Kasumi-1 (cell line): ENCODE measurements at regions not wholly inside any gene's neighbourhood (a gene's known extent, or its start where the extent isn't known, plus 50 kb on each side); places are given as distances from the start of the nearest gene placed in this dataset.
"Not testable (repeated sequence)": the region's sequence is repeated elsewhere in the genome, so short reads cannot be mapped to it uniquely, and the experiment has no call there.

Source experiments
- DNase-seq, 2 experiments: peaks; one replicate each; lab custom pipeline; 2025; lab: John Stamatoyannopoulos, UW

DNA sequence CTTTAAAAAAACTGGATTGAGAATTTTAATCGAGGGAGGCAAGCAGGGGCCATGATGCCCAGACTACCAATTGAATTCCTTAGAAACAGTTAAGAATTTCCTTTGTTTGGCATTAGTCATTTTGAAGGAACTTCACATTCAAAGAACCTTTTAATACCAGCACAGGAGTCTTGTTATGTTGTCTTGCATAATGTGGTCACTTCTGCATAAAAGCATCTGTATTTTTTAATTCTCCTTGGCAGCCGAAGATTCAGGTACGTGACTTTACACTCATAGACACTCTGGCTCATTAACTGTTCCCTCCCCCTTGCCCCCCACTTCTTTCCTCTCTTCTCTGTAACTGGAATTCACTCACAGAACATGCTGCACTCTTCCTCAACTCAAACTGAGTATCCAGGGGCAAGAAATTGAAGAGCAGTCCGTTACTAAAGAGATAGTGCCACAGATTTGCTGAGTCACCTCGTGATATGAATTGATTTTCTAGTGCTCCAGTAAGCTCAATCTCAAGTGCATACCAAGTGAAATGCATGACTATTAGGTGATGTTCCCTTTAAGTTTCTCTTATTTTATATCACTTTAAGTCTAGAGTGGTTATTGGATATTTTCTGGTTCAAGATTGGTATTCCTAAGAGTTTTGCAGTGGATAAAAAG lies 572.2 kb upstream of the SOX9 start:
- DNase-seq: no peak

DNA sequence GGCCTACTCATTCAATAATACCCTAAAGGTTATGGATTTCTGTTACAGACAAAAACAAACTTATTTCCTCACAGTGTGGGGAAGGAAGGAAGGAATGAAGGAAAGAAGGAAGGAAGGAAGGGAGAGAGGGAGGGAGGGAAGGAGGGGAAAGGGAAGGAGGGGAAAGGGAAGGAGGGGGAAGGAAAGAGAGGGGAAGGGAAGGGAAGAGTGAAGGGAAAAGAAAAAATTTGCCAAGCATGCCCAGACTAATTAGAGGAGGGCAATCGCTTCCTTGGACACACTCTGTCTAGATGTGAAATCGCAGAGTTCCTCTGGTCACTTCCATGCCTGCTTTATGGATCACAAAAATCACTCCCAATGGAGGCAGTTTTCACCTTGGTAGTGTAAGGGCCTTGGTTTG lies 570.1 kb upstream of the SOX9 start:
- DNase-seq: no peak

DNA sequence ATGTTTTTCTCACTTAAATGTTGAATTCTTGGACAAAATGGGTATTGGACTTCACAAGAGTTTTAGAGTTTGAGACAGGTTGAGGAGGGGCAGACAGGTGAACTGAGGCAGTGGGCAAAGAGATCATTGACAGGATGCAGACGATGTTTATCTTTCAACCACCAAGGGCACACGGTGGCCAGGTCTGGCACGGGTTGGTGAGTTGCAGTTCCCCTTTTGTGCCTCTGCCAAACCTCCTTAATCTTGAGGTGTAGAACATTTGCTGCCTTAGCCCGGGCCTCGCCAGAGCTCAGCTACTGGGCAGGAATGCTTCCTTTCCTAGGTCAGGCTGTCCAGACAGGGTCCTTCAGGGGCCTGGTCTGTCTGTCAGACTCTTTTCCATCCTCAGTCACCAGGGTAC lies 567.4 kb upstream of the SOX9 start:
- DNase-seq: no peak

DNA sequence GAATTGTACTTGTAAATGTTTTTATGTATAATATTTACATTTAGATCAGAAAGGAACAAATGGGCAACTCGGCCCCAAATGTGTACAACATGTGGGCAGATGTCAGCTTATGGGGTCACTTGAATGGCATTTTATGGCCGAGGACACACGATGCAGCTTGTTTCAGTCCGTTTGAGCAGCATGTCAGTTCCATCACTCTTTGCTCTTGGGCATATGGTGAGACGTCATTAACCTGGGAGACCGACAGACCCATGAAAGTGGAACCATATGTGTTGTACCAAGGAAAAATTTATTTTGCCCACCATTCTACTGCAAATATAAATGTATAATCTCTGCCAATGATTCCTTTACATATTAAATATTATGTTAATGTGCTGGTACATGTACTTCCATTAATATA lies 561.9 kb upstream of the SOX9 start:
- no peak for DNase-seq

DNA sequence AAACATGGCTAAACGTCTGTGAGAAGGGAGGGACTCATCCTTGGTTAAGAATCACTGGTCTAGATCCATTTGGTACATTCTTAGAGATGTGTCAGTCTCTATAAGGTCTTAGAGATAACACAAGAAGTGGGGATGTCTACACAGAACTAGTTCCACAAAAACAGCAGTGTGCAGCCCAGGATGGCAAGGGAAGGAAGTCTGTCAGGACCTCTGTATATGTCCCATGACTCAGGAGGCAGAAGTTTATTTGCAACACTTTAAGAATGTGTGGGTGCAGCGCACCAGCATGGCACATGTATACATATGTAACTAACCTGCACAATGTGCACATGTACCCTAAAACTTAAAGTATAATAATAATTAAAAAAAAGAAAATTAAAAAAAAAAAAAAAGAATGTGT lies 548.5 kb upstream of the SOX9 start:
- DNase-seq: no peak

DNA sequence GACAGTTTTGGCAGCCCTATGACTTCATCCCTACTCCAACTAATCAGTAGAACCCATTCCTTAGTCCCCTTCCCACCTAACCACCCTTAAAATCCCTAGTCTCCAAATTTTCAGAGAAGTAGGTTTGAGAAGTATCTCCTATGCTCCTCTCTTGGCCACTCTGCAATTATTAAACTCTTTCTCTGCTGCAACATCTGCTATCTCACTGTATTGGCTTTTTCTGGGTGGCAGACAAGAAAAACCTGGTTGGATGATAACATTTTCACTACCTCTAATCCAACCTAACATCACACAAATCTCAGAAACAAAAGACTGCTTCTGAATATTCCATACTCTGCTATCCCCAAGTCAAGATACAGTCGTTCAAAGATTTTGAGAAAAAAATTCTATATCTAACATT lies 542.4 kb upstream of the SOX9 start:
- no peak for DNase-seq

DNA sequence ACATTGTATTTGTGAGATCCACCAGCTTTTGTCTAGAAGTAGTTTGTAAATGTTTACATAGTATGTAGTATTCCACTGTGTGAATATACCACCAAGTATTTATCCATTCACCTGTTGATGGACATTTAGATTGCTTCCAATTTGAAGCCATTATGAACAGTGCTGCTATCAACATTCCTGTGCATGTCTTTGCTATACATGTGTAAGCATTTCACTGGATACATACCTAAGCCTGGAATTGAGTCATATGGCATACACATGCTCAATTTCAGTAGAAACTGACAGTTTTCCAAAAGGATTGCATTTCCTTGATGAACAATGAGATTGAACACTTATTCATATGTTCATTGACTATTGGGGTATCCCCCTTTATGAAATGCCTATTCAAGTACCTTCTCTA lies 540.6 kb upstream of the SOX9 start:
- DNase-seq: no peak

DNA sequence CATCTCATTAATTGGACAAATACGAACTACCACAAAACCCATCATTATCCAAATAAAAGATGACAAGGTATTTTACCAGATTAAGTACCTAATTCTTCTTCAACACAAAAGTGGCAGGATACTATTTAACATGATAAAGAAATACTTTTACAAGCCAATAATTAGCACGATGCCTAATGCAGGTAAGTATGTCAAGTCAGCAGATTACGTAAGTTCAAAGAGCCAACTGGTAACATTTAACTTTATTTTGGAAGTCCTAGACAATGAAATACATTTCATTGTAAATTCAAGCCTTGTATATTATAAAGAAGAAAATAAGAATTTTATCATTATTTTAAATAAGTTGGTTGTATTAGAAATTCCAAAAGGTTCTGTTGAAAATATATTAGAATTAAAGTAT lies 535.3 kb upstream of the SOX9 start:
- no peak for DNase-seq

DNA sequence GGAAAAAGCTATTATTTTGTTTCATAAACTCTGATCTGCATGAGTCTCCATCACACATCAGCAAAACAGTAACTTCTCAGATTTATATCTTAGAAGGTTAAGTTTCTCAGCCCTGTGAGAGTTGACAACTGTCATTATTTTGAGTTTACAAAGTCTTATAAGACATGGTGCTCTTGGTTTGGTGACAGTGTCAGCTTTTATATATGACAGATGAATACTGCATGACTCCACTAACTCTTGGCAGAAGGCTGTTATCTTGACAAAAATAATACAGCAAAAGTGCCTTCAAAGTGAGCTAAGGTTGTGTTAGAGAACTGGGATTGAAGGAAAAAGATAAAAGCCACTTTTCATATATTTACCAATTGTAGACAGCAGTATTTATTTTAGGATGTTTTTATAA lies 528.4 kb upstream of the SOX9 start:
- DNase-seq: no peak

DNA sequence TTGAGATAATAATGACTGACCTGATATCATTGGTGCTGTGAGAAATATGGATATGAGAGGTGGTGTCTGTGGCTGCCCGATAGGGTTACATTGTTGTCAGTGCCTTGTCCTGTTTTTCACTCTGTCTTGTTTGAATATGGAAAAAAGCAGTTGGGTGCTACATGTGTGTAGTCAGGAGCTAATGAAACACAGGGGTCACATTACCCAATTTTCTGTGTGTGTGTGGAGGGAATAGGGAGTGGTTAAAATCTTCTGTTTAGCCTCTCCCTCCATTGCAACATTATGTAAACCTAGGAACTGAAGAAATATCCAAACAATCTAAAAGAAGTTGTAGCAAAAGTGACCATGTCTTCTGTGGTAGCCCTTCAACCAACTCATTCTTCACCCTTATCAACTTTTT lies 527.7 kb upstream of the SOX9 start:
- no peak for DNase-seq

DNA sequence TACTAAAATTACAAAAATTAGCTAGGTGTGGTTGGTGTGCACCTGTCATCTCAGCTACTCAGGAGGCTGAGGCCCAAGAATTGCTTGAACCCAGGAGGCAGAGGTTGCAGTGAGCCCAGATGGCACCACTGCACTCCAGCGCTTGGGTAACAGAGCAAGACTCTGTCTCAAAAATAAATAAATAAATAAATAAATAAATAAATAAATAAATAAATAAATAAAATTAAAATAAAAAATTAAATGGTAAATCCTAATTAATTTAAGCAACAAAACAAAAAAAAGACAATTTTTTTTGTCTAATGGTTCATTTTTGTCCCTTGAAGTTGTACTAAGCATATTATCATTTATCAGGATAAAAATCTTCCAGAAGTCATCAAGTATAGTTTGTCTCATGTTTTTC lies 521.2 kb upstream of the SOX9 start:
- DNase-seq: not testable (repeated sequence)

DNA sequence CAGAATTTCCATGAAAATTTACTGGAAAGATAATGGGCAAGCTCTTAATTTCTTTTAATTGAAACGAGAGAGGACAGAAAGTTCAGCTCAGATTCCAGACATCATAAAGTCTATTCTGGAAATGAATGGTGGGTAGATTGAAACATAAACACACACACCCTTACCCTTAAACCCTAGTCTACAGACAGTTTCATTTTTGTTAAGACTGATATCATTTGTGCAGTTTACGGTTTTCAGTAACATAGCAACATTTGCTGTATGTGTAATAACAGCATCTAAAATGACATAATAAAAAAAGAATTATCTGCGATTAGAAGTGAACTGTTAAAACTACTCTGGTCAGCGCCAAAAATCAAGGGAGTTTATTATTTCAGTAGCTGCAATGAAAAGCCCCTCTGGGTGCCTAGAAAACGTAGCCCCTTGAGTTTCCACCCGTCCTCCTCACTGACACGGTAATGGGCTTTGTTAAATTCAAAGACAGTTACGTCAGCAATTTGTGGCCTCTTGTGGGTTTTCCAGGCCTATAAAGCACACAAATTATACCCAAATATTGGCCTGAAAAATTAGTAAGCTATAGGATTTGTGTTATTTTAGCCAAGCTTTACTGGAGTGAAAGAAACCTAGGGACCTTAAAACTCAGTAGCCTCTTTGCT lies 520.6 kb upstream of the SOX9 start:
- no peak for DNase-seq

DNA sequence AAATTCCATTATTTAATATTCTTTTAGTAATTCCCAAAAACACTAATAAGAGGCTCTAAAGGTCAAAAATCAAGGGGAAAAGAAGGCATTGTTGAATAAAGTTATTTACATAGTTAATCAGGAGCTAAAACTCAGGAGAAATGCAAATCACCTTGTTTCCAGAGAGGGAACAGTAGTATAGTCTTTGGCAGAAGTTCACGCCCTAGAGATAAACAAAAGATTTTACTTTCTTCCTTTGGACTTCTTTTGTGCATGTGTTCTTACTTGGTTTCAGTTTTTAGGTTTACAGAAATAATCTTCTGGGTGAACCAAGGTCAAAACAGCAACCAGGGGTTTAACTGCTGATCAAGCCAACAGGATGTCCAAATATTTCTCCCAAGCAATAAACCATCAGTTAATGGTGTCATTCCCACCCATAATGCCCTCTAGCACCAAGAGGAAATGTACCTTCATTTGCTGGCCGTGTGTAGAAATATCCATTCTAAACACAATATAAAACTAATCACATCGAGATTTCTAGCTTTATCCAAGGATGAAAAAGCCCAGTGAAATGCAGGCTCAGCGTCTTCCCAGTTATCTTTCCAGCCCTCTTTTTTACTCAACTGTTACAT lies 518.8 kb upstream of the SOX9 start:
- no peak for DNase-seq

DNA sequence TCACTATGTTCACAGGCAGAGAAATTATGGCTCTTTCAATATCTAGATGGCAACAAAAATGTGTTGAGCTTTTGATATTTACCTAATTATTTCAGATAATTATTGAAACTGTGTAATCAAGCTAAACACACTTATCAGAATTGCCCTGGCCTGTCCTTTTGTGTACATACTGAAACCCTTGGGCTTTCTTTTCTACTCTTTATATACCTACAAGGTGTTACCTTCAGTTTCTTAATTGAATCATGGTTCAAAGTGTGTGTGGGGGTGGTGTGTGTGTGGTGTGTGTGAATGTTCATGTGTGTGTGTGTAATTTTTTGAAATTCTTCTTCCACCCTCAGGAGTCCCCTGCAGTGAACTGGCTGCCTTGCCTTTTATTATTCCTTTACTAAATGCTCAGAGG lies 506.8 kb upstream of the SOX9 start:
- no peak for DNase-seq

DNA sequence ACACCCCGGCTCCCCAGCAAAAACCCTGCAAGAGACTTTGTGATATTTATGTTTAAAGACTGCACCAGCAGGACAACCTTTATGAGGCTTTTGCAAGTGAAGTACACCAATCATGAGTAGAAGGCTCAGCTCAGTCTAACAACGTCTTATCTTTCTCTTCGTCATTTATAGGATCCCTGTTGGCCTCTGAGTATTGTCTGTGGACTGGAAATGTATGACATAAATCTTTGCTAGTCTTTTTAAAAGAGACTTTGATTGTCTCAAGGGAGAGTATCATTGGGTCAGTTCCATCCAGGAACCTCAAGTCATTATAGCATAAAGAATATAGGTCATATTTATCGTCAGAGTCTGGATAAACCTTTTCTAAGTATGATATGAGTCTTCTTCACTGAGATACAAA lies 505.0 kb upstream of the SOX9 start:
- no peak for DNase-seq

DNA sequence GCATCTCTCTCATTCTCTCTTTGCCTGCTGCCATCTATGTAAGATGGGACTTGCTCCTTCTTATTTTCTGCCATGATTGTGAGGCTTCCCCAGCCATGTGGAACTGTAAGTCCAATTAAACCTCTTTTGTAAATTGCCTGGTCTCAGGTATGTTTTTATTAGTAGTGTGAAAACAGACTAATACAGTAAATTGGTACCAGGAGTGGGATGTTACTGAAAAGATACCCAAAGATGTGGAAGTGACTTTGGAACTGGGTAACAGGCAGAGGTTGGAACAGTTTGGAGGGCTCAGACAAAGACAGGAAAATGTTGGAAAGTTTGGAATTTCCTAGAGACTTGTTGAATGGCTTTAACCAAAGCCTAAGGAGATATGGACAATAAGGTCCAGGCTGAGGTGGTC lies 503.1 kb upstream of the SOX9 start:
- DNase-seq: not testable (repeated sequence)

DNA sequence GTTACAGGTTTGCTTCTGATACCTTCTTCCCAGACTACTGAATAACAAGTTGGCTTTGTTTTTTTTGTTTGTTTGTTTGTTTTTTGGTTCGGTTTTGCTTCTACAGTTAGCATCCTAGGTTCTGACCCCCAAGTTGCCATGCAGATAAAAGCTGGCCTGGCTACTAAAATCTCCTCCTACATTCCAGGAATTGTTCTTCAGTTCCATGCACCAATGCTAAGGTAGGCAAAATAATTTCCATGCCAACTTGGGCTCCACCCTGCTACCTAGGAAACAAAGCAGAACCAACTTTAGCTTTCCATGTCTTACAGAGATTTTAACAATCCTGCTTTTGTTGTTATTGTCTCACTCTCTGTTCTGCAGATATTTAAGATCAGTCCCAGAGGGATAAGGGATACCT lies 495.5 kb upstream of the SOX9 start:
- DNase-seq: no peak

DNA sequence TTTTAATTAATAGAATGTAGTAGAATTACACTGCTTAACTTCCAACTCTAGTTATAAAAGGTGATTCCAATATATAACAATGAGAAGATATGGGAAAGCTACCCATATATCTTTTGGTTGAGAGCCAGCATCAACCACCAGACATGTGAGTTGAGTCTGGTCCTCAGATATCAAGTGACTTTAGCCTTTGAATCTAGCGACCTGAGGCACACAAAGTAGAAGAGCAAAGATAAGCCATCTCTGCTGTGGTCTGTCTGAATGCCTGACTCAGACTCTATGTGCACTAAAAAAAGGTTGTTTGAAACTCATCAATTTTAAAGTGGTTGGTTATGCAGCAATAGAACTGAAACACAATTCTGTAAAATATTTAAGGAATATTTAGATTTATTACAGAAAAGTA lies 492.5 kb upstream of the SOX9 start:
- DNase-seq: no peak

DNA sequence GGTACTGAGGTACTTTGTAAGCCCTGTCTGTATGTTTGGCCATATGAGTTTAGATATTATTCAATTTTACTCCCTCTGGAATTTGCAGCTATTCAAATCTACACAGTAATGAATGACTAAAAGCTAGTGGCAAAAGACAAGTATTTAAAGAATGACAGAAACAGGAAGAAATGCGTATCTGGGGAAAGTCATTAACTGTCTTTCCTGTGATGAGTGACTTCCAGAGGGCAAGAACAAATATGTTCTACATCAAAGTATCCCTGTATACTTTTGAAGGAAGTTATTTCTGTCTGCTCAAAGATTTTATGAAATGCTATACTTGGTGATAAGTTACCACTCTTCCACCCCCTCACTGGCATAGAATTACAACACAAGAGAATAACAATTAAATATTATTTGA lies 489.3 kb upstream of the SOX9 start:
- no peak for DNase-seq

DNA sequence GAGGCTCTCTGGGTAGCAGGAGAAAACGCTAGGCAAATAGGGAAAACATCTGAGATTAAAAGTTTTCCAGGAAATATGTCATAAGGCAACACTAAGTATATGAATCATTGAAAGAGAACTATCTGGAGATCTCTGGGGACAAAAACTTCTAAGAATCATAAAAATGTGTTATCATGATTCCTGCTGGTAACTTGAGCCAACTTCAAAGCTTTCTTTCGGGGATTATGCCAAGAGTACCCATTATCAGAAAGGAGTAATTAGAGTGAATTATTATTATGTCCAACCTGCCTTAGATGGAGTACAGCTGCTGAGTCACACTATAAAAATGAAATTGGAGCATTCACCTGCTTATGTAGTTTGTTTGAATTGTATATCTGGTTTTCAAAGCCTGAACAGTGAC lies 488.5 kb upstream of the SOX9 start:
- DNase-seq: no peak

DNA sequence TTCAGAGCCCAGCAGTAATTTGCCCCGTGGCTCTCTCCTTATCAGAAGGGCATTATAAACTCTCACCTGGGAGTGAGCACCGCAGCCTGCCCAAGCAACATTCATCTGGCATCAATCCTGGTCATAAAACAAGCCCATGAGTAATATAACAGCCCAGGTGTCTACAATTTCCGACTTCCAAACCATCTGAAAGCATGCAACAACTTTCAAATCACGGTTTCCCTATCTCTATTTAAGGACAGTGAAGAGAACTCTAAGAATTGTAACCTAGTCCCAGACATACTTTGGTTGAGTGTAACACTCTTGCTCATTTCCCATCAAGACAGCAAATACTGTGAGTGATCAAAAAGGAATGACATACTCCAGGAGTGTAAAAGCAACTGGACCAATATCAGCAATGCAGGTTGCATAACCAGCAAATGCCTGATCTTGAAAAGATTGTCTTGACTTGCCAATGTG lies 487.4 kb upstream of the SOX9 start:
- no peak for DNase-seq

DNA sequence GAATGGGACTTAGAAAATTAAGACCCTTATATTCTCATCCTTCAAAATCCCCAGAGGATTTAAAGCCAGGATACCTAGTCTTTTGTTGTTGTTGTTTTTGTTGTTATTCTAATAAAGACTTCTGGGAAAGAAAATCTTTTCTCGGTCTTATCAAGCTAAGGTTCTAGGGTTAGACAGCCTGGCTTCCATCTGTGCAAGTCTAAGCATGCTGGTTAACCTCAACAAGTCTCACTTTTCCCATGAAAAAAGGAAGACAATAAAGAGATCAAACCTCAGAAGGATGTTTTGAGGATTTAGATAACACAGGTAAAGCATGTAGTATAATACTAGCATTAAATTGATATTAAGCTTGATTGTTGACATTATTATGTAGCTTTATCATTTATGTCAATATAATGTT lies 486.4 kb upstream of the SOX9 start:
- DNase-seq: no peak

DNA sequence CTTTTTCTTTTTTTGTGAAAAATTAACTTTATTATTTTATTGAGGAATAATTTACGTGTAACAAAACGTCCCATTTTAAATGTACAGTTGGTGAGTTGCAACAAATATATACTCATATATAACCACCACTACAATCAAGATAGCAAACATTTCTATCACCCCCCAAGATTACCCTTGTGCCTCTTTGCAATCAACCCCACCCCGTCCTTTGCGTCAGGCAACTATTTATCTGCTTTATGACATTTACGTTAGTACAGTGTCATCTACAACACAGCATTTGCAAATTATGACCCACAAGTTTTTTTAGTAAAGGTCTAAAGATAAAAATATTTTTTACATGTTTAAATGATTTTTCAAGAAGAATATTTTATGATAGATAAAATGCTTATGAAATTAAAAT lies 485.6 kb upstream of the SOX9 start:
- no peak for DNase-seq

DNA sequence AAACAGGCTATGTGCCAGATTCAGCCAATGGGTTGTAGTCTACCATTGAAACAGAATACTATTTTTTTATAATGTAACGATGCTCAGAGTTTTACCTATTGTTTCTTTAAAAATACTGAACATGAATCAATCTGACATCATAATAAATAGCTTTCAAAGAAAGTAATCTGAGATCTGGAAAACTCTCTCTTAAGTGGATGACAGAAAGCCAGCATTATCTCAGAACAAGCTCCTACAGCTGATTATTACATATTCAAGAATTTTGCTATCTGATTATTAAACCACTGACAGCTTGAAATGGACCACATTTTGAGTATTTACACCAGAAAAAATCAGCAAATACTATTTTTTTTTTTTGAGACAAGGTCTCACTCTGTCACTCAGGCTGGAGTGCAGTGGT lies 484.2 kb upstream of the SOX9 start:
- no peak for DNase-seq
